ENCODE measurements at regions not wholly inside any gene's neighbourhood (a gene's known extent, or its start where the extent isn't known, plus 50 kb on each side); places are given as distances from the start of the nearest gene placed in this dataset.
A peak's percentile ranks its signal among the peaks of the same experiment; 100 is the strongest.

GRCh38 chr3:193825617-193826016, 232.6 kb downstream of the OPA1 start:
- DNase-seq (ENCODE audit: low read depth in 2 of 3, low spot score in 2 of 3) = no peak

DNA sequence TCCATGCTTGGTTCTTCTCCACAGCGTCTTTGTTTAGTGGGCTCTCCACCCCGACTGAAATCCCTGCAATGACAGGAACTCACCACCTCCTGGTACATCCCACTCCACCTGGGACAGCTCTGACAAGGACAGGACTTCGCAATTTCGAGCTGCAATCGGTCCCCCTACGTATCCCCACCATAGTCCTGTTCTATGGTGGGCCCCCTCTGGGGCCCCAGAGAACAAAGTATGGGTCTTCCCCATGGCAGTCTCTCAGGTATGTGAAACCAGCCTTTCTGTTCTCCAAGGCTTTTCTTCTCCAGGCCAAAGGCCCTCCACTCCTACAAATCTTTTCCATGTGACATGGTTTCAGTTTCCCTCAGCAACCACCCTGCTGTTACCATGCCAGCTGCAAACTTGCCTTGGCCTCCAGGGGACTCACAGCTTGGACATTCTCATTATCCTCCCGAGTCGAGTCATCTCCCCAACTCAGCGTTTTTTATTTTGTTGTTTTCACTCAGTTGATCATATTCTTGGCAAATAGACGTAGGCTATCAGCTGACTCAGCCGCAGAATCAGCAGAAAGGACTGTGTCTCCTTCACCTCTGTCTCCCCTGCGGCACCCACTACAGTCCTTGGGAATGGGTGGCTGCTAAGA, 233.3 kb downstream of the OPA1 start:
- DNase-seq (ENCODE audit: low read depth in 2 of 3, low spot score in 2 of 3) = no peak

DNA sequence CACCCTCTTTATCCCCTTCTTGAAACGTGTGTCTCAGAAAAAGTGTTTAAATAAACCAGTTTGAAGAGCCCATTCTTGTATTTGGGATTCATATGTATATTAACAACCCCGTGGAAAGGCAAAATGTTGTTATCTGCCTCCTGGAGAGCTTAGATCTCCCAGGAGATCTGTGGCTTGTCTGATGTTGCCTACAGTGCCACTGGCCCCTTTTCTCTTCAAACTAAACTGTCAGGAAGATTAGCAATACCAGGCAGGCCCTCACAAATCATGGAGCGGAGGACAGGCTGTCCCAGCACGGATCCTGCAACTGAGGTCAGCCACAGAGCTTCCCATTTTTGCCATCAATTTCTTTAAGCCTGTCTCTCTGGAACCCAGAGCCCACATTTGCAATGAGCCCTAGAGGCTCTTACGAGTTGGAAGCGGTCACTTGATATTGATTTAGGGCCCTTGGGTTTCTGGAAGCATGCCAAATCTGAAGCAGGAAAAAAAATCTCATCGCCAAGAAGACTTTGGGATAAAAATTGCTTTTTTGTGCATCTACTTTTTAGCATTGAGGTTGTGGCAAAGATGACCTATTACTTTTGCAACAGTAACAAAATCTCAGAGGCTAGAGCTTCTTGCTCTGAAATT, 234.1 kb downstream of the OPA1 start:
- DNase-seq (ENCODE audit: low read depth in 2 of 3, low spot score in 2 of 3) = no peak

DNA sequence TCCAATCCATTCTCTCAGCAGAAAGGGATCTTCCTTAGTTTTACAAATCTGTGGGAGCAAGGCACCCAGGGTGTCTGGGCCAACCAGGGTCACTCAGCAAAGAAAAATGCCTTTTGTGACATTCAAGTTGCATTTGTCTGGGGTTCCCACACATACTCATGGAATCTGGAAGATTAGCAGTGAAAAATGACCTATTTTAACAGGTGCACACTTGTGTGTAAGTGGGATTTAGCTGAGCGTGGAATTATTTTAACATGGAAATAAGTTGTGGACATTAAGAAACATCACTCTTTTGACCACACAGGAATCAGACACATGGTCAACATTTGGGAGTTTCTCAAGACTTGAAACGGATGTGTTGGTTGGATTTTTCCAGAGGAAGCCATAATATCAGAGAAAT, 234.9 kb downstream of the OPA1 start:
- no peak for DNase-seq (ENCODE audit: low read depth in 2 of 3, low spot score in 2 of 3)

DNA sequence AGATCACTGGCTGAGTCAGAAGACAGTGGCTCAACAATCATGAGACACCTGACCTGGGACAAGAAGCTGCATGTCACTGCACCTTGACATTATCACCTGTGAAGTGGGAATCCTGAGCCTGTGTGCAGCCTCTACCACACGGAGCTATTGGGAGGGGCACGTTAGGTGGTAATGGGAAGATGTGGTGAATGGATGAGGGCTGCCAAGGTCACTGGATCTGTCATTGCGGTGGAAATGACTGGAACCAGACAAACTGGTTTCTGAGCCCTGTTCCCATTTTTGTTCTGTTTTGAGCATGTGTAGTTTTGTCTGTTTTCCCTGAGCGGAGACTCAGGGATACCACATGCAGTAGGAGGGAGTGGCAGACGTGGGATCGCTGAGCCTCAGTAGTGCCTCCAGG, 235.5 kb downstream of the OPA1 start:
- no peak for DNase-seq (ENCODE audit: low read depth in 2 of 3, low spot score in 2 of 3)

- peak in 1 of 3 donors; percentile 16 for DNase-seq (ENCODE audit: low read depth in 2 of 3, low spot score in 2 of 3)
Measured at GRCh38 chr3:193829781-193830180, 236.8 kb downstream of the OPA1 start.

GRCh38 chr3:193830791-193831191, 237.8 kb downstream of the OPA1 start:
- no peak for DNase-seq (ENCODE audit: low read depth in 2 of 3, low spot score in 2 of 3)

GRCh38 chr3:193831495-193832455, 238.8 kb downstream of the OPA1 start:
- peak in 1 of 3 donors; percentile 38 for DNase-seq (ENCODE audit: low read depth in 2 of 3, low spot score in 2 of 3)

DNA sequence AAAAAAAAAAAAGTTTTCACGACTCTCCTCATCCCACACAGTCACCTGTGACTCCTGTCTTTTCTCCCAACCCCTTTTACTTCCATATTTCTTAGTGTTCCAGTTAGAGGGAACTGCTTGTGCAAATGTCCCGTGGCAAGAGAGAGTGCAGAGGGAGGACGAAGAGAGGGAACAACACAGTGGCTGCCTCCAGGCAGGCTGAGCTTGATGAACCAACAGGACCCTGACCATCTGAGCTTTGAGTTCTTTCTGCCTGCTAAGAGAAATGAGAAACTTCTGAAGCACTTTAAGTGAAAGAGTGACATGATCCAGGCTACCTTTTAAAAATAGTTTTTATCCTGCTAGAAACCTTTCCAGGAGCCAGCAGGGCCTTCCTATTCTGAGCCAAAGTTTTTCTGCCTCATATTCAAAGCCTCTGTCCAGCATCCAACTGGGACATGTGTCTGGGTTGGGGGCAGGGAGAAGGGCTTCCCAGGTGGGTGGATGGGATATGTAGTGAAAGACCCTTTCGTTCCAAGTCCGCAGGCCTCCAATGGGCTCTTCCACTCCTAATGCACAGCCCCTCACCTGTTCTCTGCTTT, 239.9 kb downstream of the OPA1 start:
- no peak for DNase-seq (ENCODE audit: low read depth in 2 of 3, low spot score in 2 of 3)

- DNase-seq (ENCODE audit: low read depth in 2 of 3, low spot score in 2 of 3) = no peak
Measured at GRCh38 chr3:193833592-193833991, 240.6 kb downstream of the OPA1 start.

- no peak for DNase-seq (ENCODE audit: low read depth in 2 of 3, low spot score in 2 of 3)
Measured at GRCh38 chr3:193835414-193835813, 242.4 kb downstream of the OPA1 start.

- DNase-seq (ENCODE audit: low read depth in 2 of 3, low spot score in 2 of 3) = no peak
Measured at GRCh38 chr3:193836511-193836910, 243.5 kb downstream of the OPA1 start.

- no peak for DNase-seq (ENCODE audit: low read depth in 2 of 3, low spot score in 2 of 3)
Measured at GRCh38 chr3:193836918-193837317, 243.9 kb downstream of the OPA1 start.

DNA sequence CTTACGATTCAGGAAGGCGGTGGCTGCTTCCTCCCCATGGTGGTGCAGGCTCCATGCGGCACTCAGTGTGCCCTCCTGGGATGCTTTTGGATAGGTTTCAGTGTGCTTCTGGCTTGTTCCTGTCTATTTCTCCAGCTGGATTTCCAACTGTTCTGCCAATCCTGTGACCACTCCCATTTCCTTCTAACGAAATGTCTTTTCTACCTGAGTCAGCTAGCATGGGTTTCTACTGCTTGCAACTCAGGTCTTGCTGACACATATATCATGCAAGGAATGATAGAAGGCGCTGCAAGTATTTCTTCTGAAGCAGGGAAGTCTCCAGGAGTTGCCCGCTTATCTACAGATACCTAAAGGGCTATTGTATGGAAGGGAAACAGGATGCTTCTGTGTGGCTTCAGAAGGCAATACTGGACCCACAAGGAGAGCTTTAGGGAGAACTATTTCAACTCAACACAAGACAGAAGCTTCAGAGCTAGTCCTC, 244.4 kb downstream of the OPA1 start:
- DNase-seq (ENCODE audit: low read depth in 2 of 3, low spot score in 2 of 3) = no peak

GRCh38 chr3:193840111-193840641, 247.2 kb downstream of the OPA1 start:
- DNase-seq (ENCODE audit: low read depth in 2 of 3, low spot score in 2 of 3) = no peak

DNA sequence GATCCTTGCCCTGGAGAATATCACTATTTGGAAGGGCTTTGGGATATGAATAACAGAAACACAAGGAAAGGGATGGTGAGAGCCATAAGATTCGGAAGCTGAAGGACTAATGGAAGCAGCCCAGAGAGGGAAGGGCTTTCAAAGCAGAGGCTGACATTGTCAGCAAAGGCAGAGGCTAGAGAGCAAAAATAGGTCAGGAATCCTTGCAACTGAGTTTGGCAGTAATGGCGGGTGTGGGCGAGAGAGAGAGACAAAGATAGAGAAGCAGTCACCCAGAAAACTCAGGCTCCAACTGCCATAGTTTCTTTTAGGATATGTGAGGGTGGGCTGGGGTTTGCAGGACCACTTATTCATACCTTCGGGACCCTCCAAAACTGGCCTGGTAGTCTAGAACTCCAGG, 248.6 kb downstream of the OPA1 start:
- no peak for DNase-seq (ENCODE audit: low read depth in 2 of 3, low spot score in 2 of 3)

DNA sequence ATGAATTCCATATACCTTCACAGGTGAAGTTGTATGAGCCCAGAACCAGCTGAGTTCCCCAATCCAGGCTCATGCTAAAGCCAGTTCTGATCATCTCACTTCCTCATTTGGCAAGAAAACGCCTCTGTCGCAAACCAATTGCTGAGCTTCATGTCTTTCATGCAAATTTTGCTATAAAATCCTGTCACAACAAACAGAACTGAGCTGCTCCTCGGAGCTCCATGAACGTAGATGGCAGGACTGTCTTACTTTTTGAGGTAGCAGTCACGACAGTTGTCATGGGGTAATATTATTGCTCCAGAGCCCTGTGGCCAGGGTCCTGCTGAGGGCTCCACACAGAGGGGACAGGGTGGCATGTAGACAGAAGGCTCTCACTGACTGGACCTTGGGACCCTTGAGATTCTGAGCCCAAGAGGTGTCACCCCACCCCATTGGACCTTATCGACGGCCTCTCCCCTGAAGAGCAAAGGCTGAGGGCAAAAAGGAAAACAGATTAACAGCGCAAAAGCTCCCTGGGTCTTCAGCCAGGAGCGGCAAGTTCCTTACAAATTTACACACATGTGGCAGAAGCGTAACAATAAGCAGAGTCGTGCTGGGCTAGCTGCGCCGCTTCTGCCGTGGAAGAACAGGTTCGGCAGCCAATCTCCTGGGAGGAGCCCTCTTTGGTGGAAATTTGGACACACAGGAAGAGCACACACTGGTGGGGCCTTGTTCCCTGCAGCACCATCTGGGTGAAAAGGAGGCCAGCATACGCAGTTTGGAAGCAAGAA, 249.2 kb downstream of the OPA1 start:
- DNase-seq (ENCODE audit: low read depth in 2 of 3, low spot score in 2 of 3) = peak in 2 of 3 donors; percentile 77 to 90

- DNase-seq (ENCODE audit: low read depth in 2 of 3, low spot score in 2 of 3) = peak in 2 of 3 donors; percentile 59 to 78
Measured at GRCh38 chr3:193842832-193843473, 249.9 kb downstream of the OPA1 start.

- DNase-seq (ENCODE audit: low read depth in 2 of 3, low spot score in 2 of 3) = no peak
Measured at GRCh38 chr3:193843474-193844301, 250.7 kb downstream of the OPA1 start.
